ENCODE measurements at regions not wholly inside any gene's neighbourhood (a gene's known extent, or its start where the extent isn't known, plus 50 kb on each side); places are given as distances from the start of the nearest gene placed in this dataset.

DNA sequence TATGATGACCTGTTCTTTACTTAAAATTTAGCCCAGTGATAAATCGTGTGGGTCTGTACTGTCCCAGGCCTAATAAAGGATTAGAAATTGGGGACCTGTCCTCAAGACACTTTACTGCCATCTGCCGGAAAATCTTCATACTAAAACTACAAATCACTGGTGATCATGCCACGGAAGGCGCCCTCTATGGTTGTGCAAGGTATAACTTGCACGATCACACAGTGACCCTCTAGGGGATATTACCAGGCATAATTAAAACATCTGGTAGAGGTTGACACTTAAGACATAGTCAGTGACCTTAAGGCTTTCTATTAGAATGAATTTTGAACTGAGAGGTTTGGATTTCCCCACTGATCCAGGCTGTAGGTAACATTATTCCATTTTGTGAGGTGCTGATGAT, 172.6 kb downstream of the BMP2 start:
- TF ChIP-seq TAF1 (IDR thresholded peaks at IDR 0.05; ENCODE audit: low read depth) (no peak), EP300 (IDR thresholded peaks at IDR 0.05; ENCODE audit: borderline replicate concordance) (no peak), ZBTB7A (IDR thresholded peaks at IDR 0.05; ENCODE audit: low read depth) (no peak), TEAD4 (IDR thresholded peaks at IDR 0.05) (no peak), EGR1 (IDR thresholded peaks at IDR 0.05) (no peak), FOXM1 (IDR thresholded peaks at IDR 0.05; ENCODE audit: borderline replicate concordance, low read depth) (no peak), YY1 (IDR thresholded peaks at IDR 0.05; ENCODE audit: low read depth) (no peak), RAD21 (IDR thresholded peaks at IDR 0.05; ENCODE audit: low read depth) (no peak), USF1 (IDR thresholded peaks at IDR 0.05) (no peak), CREB1 (IDR thresholded peaks at IDR 0.05; ENCODE audit: low read depth) (no peak), CEBPB (IDR thresholded peaks at IDR 0.05) (no peak), REST (IDR thresholded peaks at IDR 0.05; ENCODE audit: low read depth) (no peak), TCF12 (IDR thresholded peaks at IDR 0.05; ENCODE audit: low read depth) (no peak), NFIC (IDR thresholded peaks at IDR 0.05) (no peak)
- TF ChIP-seq, protein P1, sequence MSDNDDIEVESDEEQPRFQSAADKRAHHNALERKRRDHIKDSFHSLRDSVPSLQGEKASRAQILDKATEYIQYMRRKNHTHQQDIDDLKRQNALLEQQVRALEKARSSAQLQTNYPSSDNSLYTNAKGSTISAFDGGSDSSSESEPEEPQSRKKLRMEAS (IDR thresholded peaks at IDR 0.05), result no peak

GRCh38 chr20:6940876-6941275, 173.4 kb downstream of the BMP2 start:
- no peak for TF ChIP-seq ZBTB7A (IDR thresholded peaks at IDR 0.05; ENCODE audit: low read depth)
- no peak for TF ChIP-seq EP300 (IDR thresholded peaks at IDR 0.05; ENCODE audit: borderline replicate concordance)
- no peak for TF ChIP-seq FOXM1 (IDR thresholded peaks at IDR 0.05; ENCODE audit: borderline replicate concordance, low read depth)
- no peak for TF ChIP-seq TEAD4 (IDR thresholded peaks at IDR 0.05)
- no peak for TF ChIP-seq TCF12 (IDR thresholded peaks at IDR 0.05; ENCODE audit: low read depth)
- TF ChIP-seq REST (IDR thresholded peaks at IDR 0.05; ENCODE audit: low read depth), result no peak
- no peak for TF ChIP-seq NFIC (IDR thresholded peaks at IDR 0.05)
- TF ChIP-seq, protein P1 (IDR thresholded peaks at IDR 0.05), result no peak
- no peak for TF ChIP-seq YY1 (IDR thresholded peaks at IDR 0.05; ENCODE audit: low read depth)
- TF ChIP-seq CEBPB (IDR thresholded peaks at IDR 0.05), result no peak
- no peak for TF ChIP-seq EGR1 (IDR thresholded peaks at IDR 0.05)
- no peak for TF ChIP-seq RAD21 (IDR thresholded peaks at IDR 0.05; ENCODE audit: low read depth)
- TF ChIP-seq TAF1 (IDR thresholded peaks at IDR 0.05; ENCODE audit: low read depth), result no peak

- TF ChIP-seq, protein P1 (IDR thresholded peaks at IDR 0.05), result no peak
- no peak for TF ChIP-seq FOXM1 (IDR thresholded peaks at IDR 0.05; ENCODE audit: borderline replicate concordance, low read depth)
- TF ChIP-seq ZBTB7A (IDR thresholded peaks at IDR 0.05; ENCODE audit: low read depth), result no peak
- TF ChIP-seq EP300 (IDR thresholded peaks at IDR 0.05; ENCODE audit: borderline replicate concordance), result no peak
- no peak for TF ChIP-seq NFIC (IDR thresholded peaks at IDR 0.05)
These were observed 174.1 kb downstream of the BMP2 start for GRCh38 chr20:6941571-6941970.

DNA sequence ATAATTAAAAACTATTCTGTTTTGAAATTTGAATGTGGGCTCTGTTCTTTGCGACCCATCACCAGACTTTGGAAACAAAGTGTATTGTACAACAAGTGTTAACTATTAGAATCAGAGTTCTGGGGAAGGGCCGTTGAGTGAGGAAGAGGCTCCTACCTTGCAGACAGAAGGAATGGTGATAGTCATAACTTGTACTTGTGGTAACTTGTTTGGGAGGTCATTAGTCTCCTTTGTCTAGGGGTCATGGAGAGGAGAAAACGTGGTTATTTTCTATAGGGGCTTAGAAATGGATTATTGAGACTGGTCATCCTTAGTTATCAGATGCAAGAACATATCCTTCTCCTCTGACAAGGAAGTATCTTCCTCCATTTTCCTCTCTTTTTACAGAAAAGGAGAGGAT, 174.8 kb downstream of the BMP2 start:
- TF ChIP-seq RAD21 (IDR thresholded peaks at IDR 0.05; ENCODE audit: low read depth) (no peak), FOXM1 (IDR thresholded peaks at IDR 0.05; ENCODE audit: borderline replicate concordance, low read depth) (no peak), CEBPB (IDR thresholded peaks at IDR 0.05) (no peak), USF1 (IDR thresholded peaks at IDR 0.05) (no peak), ZBTB7A (IDR thresholded peaks at IDR 0.05; ENCODE audit: low read depth) (no peak), REST (IDR thresholded peaks at IDR 0.05; ENCODE audit: low read depth) (no peak), EGR1 (IDR thresholded peaks at IDR 0.05) (no peak), YY1 (IDR thresholded peaks at IDR 0.05; ENCODE audit: low read depth) (no peak), CREB1 (IDR thresholded peaks at IDR 0.05; ENCODE audit: low read depth) (no peak), EP300 (IDR thresholded peaks at IDR 0.05; ENCODE audit: borderline replicate concordance) (no peak), TCF12 (IDR thresholded peaks at IDR 0.05; ENCODE audit: low read depth) (no peak), TAF1 (IDR thresholded peaks at IDR 0.05; ENCODE audit: low read depth) (no peak)
- TF ChIP-seq, protein P1 (IDR thresholded peaks at IDR 0.05), result no peak
